Ovary (tissue), 7 donors: ENCODE measurements at regions not wholly inside any gene's neighbourhood (a gene's known extent, or its start where the extent isn't known, plus 50 kb on each side); places are given as distances from the start of the nearest gene placed in this dataset.

ENCODE experiments used
- DNase-seq, 5 donors: peaks; one replicate each; pipeline ENCODE4 v3.0.0-alpha.2; 2019 to 2020
- H3K27ac ChIP-seq, 2 donors: fragments of 200-600 bp; one replicate each; pipeline versions ENCODE4 v1.5.1 to v1.8.0; 2019 to 2022
- H3K27me3 ChIP-seq: fragments of 200-600 bp; one replicate; pipeline ENCODE4 v1.8.0; 2022
- H3K36me3 ChIP-seq: fragments of 200-600 bp; sonication (generic); one replicate; pipeline ENCODE4 v1.5.1; 2019
- H3K4me1 ChIP-seq: one replicate; pipeline ENCODE4 v1.8.1; 2013; ENCODE audit warnings: mild to moderate bottlenecking, moderate library complexity; ENCODE audit not compliant: insufficient read depth
- H3K4me3 ChIP-seq: fragments of 200-600 bp; sonication (generic); one replicate; pipeline ENCODE4 v1.5.1; 2017
- H3K9me3 ChIP-seq, 2 donors: fragments of 200-600 bp in 1 of 2; sonication (generic) in 1 of 2; one replicate each; pipeline versions ENCODE4 v1.5.1 to v1.8.1; 2013 to 2019; ENCODE audit warnings: mild to moderate bottlenecking in 1 of 2, moderate library complexity in 1 of 2
- CTCF ChIP-seq, 3 donors: fragments of 450-650 bp in 2 of 3; fragments of 200-600 bp in 1 of 3; IDR thresholded peaks; one replicate each; pipeline versions ENCODE4 v1.5.1 to v1.8.0; 2016 to 2022; ENCODE audit warnings: antibody characterized with exemption in 3 of 3, mild to moderate bottlenecking in 1 of 3
- EP300 ChIP-seq: sonication (generic); formaldehyde crosslinking; IDR thresholded peaks from one replicate; pipeline ENCODE4 v1.6.1; 2017; ENCODE audit warnings: antibody characterized with exemption
- POLR2A ChIP-seq: fragments of 450-650 bp; IDR thresholded peaks from one replicate; pipeline ENCODE4 v1.6.1; 2017; ENCODE audit warnings: antibody characterized with exemption, mild to moderate bottlenecking, moderate library complexity
- WGBS, 3 donors: extraction: QIAGEN DNeasy Blood & Tissue Kit in 1 of 3; methylation state at CpG; one replicate each; pipeline versions ENCODE4 v1.1.5 to v1.1.7; 2013 to 2017; 5-methylcytosine and 5-hydroxymethylcytosine counted together
- intact Hi-C, 4 donors: fragments of 100-400 bp; cut with DNase I; formaldehyde crosslinking; loops; one replicate each; pipeline versions ENCODE4 v1.11.0 to v1.15.1; 2022 to 2023
- donor health status: DM: no; HTN: no; CAD: no; lungs with moderate emphysema.
- donor health status: DM: no; HTN: no; CAD: no.
- donor health status: Bipolar disorder and iron deficiency.
- donor health status: DM: no; HTN: no; CAD: no.
- donor health status: DM: yes; HTN: yes; CAD: no.

- Histone ChIP-seq H3K27me3 (no peaks in the 10 kb centered on the region), H3K4me3 (no peak overlapping the region), H3K27ac (no peak overlapping the region), H3K9me3 (no peaks in the 10 kb centered on the region), H3K36me3 (no peaks in the 10 kb centered on the region), H3K4me1 (no peaks in the 10 kb centered on the region)
- 70 to 96% (median 85%) methylated on average over 5 of the region's 5 CpGs for WGBS, 3 donors
- DNase-seq, result no peak
- no peak for TF ChIP-seq POLR2A
- no peak for TF ChIP-seq EP300
- TF ChIP-seq CTCF (IDR thresholded peaks at IDR 0.05), result no peak
- intact Hi-C loops, result no loop called here
Measured at GRCh38 chr22:25482091-25482760, 82.2 kb upstream of the GRK3 start.

GRCh38 chr22:25482868-25483639 is 81.4 kb upstream of the GRK3 start:
- Histone ChIP-seq H3K4me3 (no peak overlapping the region), H3K9me3 (no peaks in the 10 kb centered on the region), H3K36me3 (no peaks in the 10 kb centered on the region), H3K27ac (no peak overlapping the region), H3K4me1 (no peaks in the 10 kb centered on the region), H3K27me3 (no peaks in the 10 kb centered on the region)
- no peak for DNase-seq
- WGBS, 3 donors, result 27 to 61% (median 60%) methylated on average over 3 of the region's 3 CpGs
- no peak for TF ChIP-seq CTCF (IDR thresholded peaks at IDR 0.05)
- no peak for TF ChIP-seq EP300
- no peak for TF ChIP-seq POLR2A
- intact Hi-C loops, result no loop called here

GRCh38 chr22:25483931-25484330 is 80.5 kb upstream of the GRK3 start:
- TF ChIP-seq CTCF (IDR thresholded peaks at IDR 0.05) (no peak), POLR2A (no peak), EP300 (no peak)
- 97 to 100% (median 97%) methylated on average over 1 of the region's 1 CpG for WGBS, 3 donors
- Histone ChIP-seq H3K27me3 (no peaks in the 10 kb centered on the region), H3K4me1 (peaks cover 3% of the 10 kb centered on the region), H3K27ac (no peak overlapping the region), H3K9me3 (no peaks in the 10 kb centered on the region), H3K36me3 (no peaks in the 10 kb centered on the region), H3K4me3 (no peak overlapping the region)
- intact Hi-C loops, result no loop called here
- DNase-seq, result no peak

- intact Hi-C loops, result no loop called here
- WGBS, 3 donors, result 71 to 85% (median 82%) methylated on average over 3 of the region's 3 CpGs
- Histone ChIP-seq H3K27me3 (no peaks in the 10 kb centered on the region), H3K36me3 (no peaks in the 10 kb centered on the region), H3K4me1 (peaks cover 3% of the 10 kb centered on the region), H3K4me3 (no peak overlapping the region), H3K27ac (no peak overlapping the region), H3K9me3 (no peaks in the 10 kb centered on the region)
- DNase-seq, result no peak
- no peak for TF ChIP-seq CTCF (IDR thresholded peaks at IDR 0.05)
- no peak for TF ChIP-seq EP300
- no peak for TF ChIP-seq POLR2A
Measured at GRCh38 chr22:25484521-25485315, 79.8 kb upstream of the GRK3 start.
